ENCODE measurements at regions not wholly inside any gene's neighbourhood (a gene's known extent, or its start where the extent isn't known, plus 50 kb on each side); places are given as distances from the start of the nearest gene placed in this dataset.
"Not testable (repeated sequence)": the region's sequence is repeated elsewhere in the genome, so short reads cannot be mapped to it uniquely, and the experiment has no call there.

- ChIA-PET CTCF (no interaction called here), POLR2A (no interaction called here)
- H3K27me3 Mint-ChIP-seq: no peaks in the 10 kb centered on the region
- H3K27ac Mint-ChIP-seq: no peak overlapping the region
- no peaks in the 10 kb centered on the region for H3K36me3 Mint-ChIP-seq (ENCODE audit: low read depth)
- no peaks in the 10 kb centered on the region for H3K4me1 Mint-ChIP-seq
- intact Hi-C loops (cut with DNase I, micrococcal nuclease): no loop called here
- no peak for DNase-seq
- no peak overlapping the region for H3K4me3 Mint-ChIP-seq
- H3K9me3 Mint-ChIP-seq (ENCODE audit: low read depth): peaks cover 6% of the 10 kb centered on the region
- ATAC-seq: no peak
These were observed 139.5 kb upstream of the LRATD1 start for GRCh38 chr2:14492920-14493503.

- no peak for ATAC-seq
- ChIA-PET POLR2A (no interaction called here), CTCF (interaction anchor here (0.5 kb wide), 1 partner anchor 16 kb away, joined by 3 read pairs; no protein-coding TSS in a partner anchor)
- H3K27me3 Mint-ChIP-seq: no peaks in the 10 kb centered on the region
- no peaks in the 10 kb centered on the region for H3K4me1 Mint-ChIP-seq
- no peaks in the 10 kb centered on the region for H3K36me3 Mint-ChIP-seq (ENCODE audit: low read depth)
- H3K27ac Mint-ChIP-seq: no peak overlapping the region
- peaks cover 6% of the 10 kb centered on the region for H3K9me3 Mint-ChIP-seq (ENCODE audit: low read depth)
- no peak overlapping the region for H3K4me3 Mint-ChIP-seq
- DNase-seq: no peak
- intact Hi-C loops (cut with DNase I, micrococcal nuclease): no loop called here
These were observed 137.8 kb upstream of the LRATD1 start for GRCh38 chr2:14494759-14495158.

GRCh38 chr2:14501061-14501460 is 131.5 kb upstream of the LRATD1 start:
- H3K9me3 Mint-ChIP-seq (ENCODE audit: low read depth): peaks cover 5% of the 10 kb centered on the region
- no peaks in the 10 kb centered on the region for H3K4me1 Mint-ChIP-seq
- intact Hi-C loops (cut with DNase I, micrococcal nuclease): no loop called here
- H3K27me3 Mint-ChIP-seq: no peaks in the 10 kb centered on the region
- no peak overlapping the region for H3K4me3 Mint-ChIP-seq
- POLR2A ChIA-PET: no interaction called here
- DNase-seq: no peak
- CTCF ChIA-PET: no interaction called here
- H3K27ac Mint-ChIP-seq: no peak overlapping the region
- H3K36me3 Mint-ChIP-seq (ENCODE audit: low read depth): no peaks in the 10 kb centered on the region
- no peak for ATAC-seq

- DNase-seq; CTCF ChIA-PET; H3K36me3 Mint-ChIP-seq (ENCODE audit: low read depth); ATAC-seq; H3K4me3 Mint-ChIP-seq; H3K4me1 Mint-ChIP-seq; intact Hi-C loops (cut with DNase I, micrococcal nuclease); H3K27ac Mint-ChIP-seq; POLR2A ChIA-PET; H3K9me3 Mint-ChIP-seq (ENCODE audit: low read depth); H3K27me3 Mint-ChIP-seq: not testable (repeated sequence)
These were observed 125.6 kb upstream of the LRATD1 start for GRCh38 chr2:14506955-14507354.

GRCh38 chr2:14511541-14511940 is 121.0 kb upstream of the LRATD1 start:
- intact Hi-C loops (cut with DNase I, micrococcal nuclease): no loop called here
- no peak overlapping the region for H3K27ac Mint-ChIP-seq
- ATAC-seq (no peak), DNase-seq (no peak)
- ChIA-PET CTCF (no interaction called here), POLR2A (no interaction called here)
- H3K9me3 Mint-ChIP-seq (ENCODE audit: low read depth): peaks cover 8% of the 10 kb centered on the region
- peaks cover 2% of the 10 kb centered on the region for H3K27me3 Mint-ChIP-seq
- no peaks in the 10 kb centered on the region for H3K36me3 Mint-ChIP-seq (ENCODE audit: low read depth)
- H3K4me1 Mint-ChIP-seq: no peaks in the 10 kb centered on the region
- no peak overlapping the region for H3K4me3 Mint-ChIP-seq

- Mint-ChIP-seq H3K4me3 (no peak overlapping the region), H3K27ac (no peak overlapping the region), H3K4me1 (no peaks in the 10 kb centered on the region), H3K9me3 (ENCODE audit: low read depth) (peaks cover 4% of the 10 kb centered on the region), H3K27me3 (peaks cover 2% of the 10 kb centered on the region), H3K36me3 (ENCODE audit: low read depth) (no peaks in the 10 kb centered on the region)
- POLR2A ChIA-PET: interaction anchor here (0.7 kb wide), 1 partner anchor 70 kb away, joined by 3 read pairs; no protein-coding TSS in a partner anchor
- DNase-seq: no peak
- intact Hi-C loops (cut with DNase I, micrococcal nuclease): no loop called here
- CTCF ChIA-PET: no interaction called here
- ATAC-seq: no peak
These were observed 118.6 kb upstream of the LRATD1 start for GRCh38 chr2:14513903-14514302.

- H3K9me3 Mint-ChIP-seq (ENCODE audit: low read depth): peaks cover 2% of the 10 kb centered on the region
- intact Hi-C loops (cut with DNase I, micrococcal nuclease): no loop called here
- H3K4me3 Mint-ChIP-seq: no peak overlapping the region
- CTCF ChIA-PET: no interaction called here
- no peaks in the 10 kb centered on the region for H3K36me3 Mint-ChIP-seq (ENCODE audit: low read depth)
- ATAC-seq: no peak
- POLR2A ChIA-PET: no interaction called here
- no peak for DNase-seq
- no peaks in the 10 kb centered on the region for H3K4me1 Mint-ChIP-seq
- no peak overlapping the region for H3K27ac Mint-ChIP-seq
- H3K27me3 Mint-ChIP-seq: no peaks in the 10 kb centered on the region
These were observed 115.7 kb upstream of the LRATD1 start for GRCh38 chr2:14516844-14517243.

- no peak overlapping the region for H3K4me3 Mint-ChIP-seq
These were observed 114.8 kb upstream of the LRATD1 start for GRCh38 chr2:14517731-14518130.

GRCh38 chr2:14520385-14520945 is 112.1 kb upstream of the LRATD1 start:
- Mint-ChIP-seq H3K27ac (no peak overlapping the region), H3K36me3 (ENCODE audit: low read depth) (no peaks in the 10 kb centered on the region), H3K4me1 (no peaks in the 10 kb centered on the region), H3K27me3 (no peaks in the 10 kb centered on the region), H3K4me3 (no peak overlapping the region), H3K9me3 (ENCODE audit: low read depth) (peaks cover 3% of the 10 kb centered on the region)
- intact Hi-C loops (cut with DNase I, micrococcal nuclease): no loop called here
- CTCF ChIA-PET: interaction anchor here (0.9 kb wide), 1 partner anchor 42 kb away, joined by 3 read pairs; no protein-coding TSS in a partner anchor
- no peak for DNase-seq
- ATAC-seq: no peak
- POLR2A ChIA-PET: no interaction called here

More at GRCh38 chr2:14517731-14518130, 114.8 kb upstream of the LRATD1 start:
- POLR2A ChIA-PET: no interaction called here
- Mint-ChIP-seq H3K27me3 (no peaks in the 10 kb centered on the region), H3K4me1 (no peaks in the 10 kb centered on the region), H3K27ac (no peak overlapping the region), H3K36me3 (ENCODE audit: low read depth) (no peaks in the 10 kb centered on the region), H3K9me3 (ENCODE audit: low read depth) (peaks cover 2% of the 10 kb centered on the region)
- ATAC-seq (no peak), DNase-seq (no peak)
- intact Hi-C loops (cut with DNase I, micrococcal nuclease): no loop called here
- CTCF ChIA-PET: no interaction called here

GRCh38 chr2:14524041-14524802 is 108.3 kb upstream of the LRATD1 start:
- ATAC-seq: no peak
- POLR2A ChIA-PET: no interaction called here
- intact Hi-C loops (cut with DNase I, micrococcal nuclease): no loop called here
- no peak overlapping the region for H3K27ac Mint-ChIP-seq
- H3K36me3 Mint-ChIP-seq (ENCODE audit: low read depth): no peaks in the 10 kb centered on the region
- no peak overlapping the region for H3K4me3 Mint-ChIP-seq
- CTCF ChIA-PET: no interaction called here
- no peaks in the 10 kb centered on the region for H3K27me3 Mint-ChIP-seq
- DNase-seq: no peak
- no peaks in the 10 kb centered on the region for H3K4me1 Mint-ChIP-seq
- peaks cover 3% of the 10 kb centered on the region for H3K9me3 Mint-ChIP-seq (ENCODE audit: low read depth)

GRCh38 chr2:14524803-14525080 is 107.8 kb upstream of the LRATD1 start:
- H3K27me3 Mint-ChIP-seq: no peaks in the 10 kb centered on the region
- intact Hi-C loops (cut with DNase I, micrococcal nuclease): no loop called here
- DNase-seq (no peak), ATAC-seq (no peak)
- H3K27ac Mint-ChIP-seq: no peak overlapping the region
- H3K36me3 Mint-ChIP-seq (ENCODE audit: low read depth): no peaks in the 10 kb centered on the region
- CTCF ChIA-PET: no interaction called here
- H3K9me3 Mint-ChIP-seq (ENCODE audit: low read depth): peaks cover 3% of the 10 kb centered on the region
- H3K4me1 Mint-ChIP-seq: no peaks in the 10 kb centered on the region
- H3K4me3 Mint-ChIP-seq: no peak overlapping the region
- POLR2A ChIA-PET: no interaction called here

GRCh38 chr2:14530506-14530905 is 102.0 kb upstream of the LRATD1 start:
- ATAC-seq (no peak), DNase-seq (no peak)
- Mint-ChIP-seq H3K27me3 (no peaks in the 10 kb centered on the region), H3K9me3 (ENCODE audit: low read depth) (no peaks in the 10 kb centered on the region), H3K27ac (no peak overlapping the region), H3K36me3 (ENCODE audit: low read depth) (no peaks in the 10 kb centered on the region), H3K4me1 (no peaks in the 10 kb centered on the region), H3K4me3 (no peak overlapping the region)
- POLR2A ChIA-PET: no interaction called here
- CTCF ChIA-PET: no interaction called here
- intact Hi-C loops (cut with DNase I, micrococcal nuclease): no loop called here
